ENCODE measurements at regions not wholly inside any gene's neighbourhood (a gene's known extent, or its start where the extent isn't known, plus 50 kb on each side); places are given as distances from the start of the nearest gene placed in this dataset.
"Not testable (repeated sequence)": the region's sequence is repeated elsewhere in the genome, so short reads cannot be mapped to it uniquely, and the experiment has no call there.

DNA sequence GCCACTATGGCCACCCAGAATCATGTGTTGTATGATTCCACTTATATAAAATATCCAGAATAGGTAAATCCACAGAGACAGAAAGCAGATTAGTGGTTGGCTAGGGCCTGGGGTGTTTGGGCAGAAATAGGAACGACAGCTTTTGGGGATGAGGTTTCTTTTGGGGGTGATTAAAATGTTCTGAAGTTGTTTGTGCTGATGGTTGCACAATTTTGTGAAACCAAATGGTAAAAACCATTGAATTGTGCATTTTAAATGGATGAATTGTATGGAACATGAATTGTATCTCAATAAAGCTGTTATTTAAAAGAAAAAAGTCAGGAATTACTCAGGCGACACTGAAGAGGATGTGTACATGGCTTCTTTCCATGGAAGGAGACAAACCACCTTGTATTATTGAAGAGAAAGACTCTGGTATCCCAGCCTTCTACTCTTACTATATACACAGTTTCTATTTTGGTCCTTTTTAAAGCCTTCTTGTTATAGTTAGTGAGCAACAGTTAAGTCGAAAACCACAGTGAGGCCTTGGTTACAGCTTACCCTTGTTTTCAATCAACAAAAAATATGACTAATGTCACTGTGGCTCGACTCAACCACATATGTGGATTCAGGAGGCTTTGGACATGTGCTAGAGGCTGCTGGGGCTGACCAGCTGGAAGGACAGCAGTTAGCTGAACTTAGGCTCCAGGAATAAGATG is 57.1 kb upstream of the KMT2E start:
- peak in 1 of 5 experiments; percentile 90 for DNase-seq

- no peak for DNase-seq
Measured at GRCh38 chr7:104958371-104958865, 55.6 kb upstream of the KMT2E start.

GRCh38 chr7:104959483-104959882 is 54.5 kb upstream of the KMT2E start:
- not testable (repeated sequence) for DNase-seq

GRCh38 chr7:104960741-104961448 is 53.1 kb upstream of the KMT2E start:
- DNase-seq, result no peak

DNA sequence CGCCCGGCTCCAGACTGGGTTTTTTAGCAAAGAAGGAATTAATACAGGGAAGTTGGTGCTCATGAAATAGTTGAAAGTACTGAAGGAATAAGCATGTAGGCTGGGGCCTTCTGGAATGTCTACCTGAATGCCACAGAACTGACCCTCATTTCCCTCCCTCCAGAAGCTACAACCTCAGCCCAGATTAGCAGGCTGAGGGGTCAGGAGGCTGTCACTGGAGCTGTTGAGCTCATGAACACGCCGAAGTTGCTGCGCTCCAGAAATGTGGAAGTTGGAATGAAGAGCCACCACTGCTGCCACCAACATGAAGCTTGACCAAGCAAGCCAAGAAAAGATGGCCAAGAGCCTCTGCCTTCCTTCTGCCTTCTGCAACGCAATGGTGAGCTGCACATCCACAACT is 52.2 kb upstream of the KMT2E start:
- no peak for DNase-seq

- DNase-seq, result no peak
Measured at GRCh38 chr7:104962781-104963180, 51.2 kb upstream of the KMT2E start.

GRCh38 chr7:104963378-104963990 is 50.5 kb upstream of the KMT2E start:
- DNase-seq, result no peak

- peak in 1 of 5 experiments; percentile 73 for DNase-seq
Measured at GRCh38 chr7:104963991-104964385, 50.0 kb upstream of the KMT2E start.

All from T-helper 2 cell (primary cell).